ENCODE measurements at regions not wholly inside any gene's neighbourhood (a gene's known extent, or its start where the extent isn't known, plus 50 kb on each side); places are given as distances from the start of the nearest gene placed in this dataset.

DNA sequence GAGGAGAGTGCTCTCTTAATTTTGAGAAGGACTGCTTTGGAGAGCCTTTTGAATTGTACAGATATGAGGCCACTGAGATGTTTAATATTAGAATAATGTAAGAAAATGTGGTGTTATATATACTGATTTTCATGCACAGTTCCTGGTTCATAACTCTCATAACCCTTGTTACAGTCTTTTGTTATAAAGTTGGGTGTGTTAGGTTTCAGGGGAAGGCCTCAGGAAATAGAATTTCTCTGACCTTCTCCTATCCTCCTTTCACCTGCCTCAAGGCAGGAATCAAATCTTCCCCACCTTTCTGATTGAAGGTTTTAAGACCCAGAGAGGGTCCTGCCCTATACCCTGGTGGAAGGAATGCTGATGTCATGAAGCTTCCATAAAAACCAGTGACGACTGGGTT is 245.9 kb downstream of the NSUN3 start:
- TF ChIP-seq, protein P1, sequence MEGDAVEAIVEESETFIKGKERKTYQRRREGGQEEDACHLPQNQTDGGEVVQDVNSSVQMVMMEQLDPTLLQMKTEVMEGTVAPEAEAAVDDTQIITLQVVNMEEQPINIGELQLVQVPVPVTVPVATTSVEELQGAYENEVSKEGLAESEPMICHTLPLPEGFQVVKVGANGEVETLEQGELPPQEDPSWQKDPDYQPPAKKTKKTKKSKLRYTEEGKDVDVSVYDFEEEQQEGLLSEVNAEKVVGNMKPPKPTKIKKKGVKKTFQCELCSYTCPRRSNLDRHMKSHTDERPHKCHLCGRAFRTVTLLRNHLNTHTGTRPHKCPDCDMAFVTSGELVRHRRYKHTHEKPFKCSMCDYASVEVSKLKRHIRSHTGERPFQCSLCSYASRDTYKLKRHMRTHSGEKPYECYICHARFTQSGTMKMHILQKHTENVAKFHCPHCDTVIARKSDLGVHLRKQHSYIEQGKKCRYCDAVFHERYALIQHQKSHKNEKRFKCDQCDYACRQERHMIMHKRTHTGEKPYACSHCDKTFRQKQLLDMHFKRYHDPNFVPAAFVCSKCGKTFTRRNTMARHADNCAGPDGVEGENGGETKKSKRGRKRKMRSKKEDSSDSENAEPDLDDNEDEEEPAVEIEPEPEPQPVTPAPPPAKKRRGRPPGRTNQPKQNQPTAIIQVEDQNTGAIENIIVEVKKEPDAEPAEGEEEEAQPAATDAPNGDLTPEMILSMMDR (IDR thresholded peaks at IDR 0.05; ENCODE audit: insufficient read depth, low read length, poor library complexity, severe bottlenecking), result no peak
- no peak for TF ChIP-seq EZH2phosphoT487 (conservative IDR thresholded peaks at IDR 0.05; ENCODE audit: low read length)
